MM.1S (cell line): ENCODE measurements at regions not wholly inside any gene's neighbourhood (a gene's known extent, or its start where the extent isn't known, plus 50 kb on each side); places are given as distances from the start of the nearest gene placed in this dataset.

Experiments used
- DNase-seq: peaks from one replicate; pipeline ENCODE4 v3.0.0-alpha.2; 2015
- H2AFZ ChIP-seq: fragments of 300-600 bp; sonication (generic); 2 replicates; pipeline ENCODE4 v1.6.0; 2016; ENCODE audit warnings: antibody characterized with exemption, low read length
- H3F3A ChIP-seq: fragments of 300-600 bp; sonication (generic); 2 replicates; pipeline ENCODE4 v1.6.1; 2016; ENCODE audit warnings: mild to moderate bottlenecking, antibody characterized with exemption, low read length, moderate library complexity, mixed read lengths; ENCODE audit not compliant: insufficient read depth
- H3K27ac ChIP-seq: fragments of 300-600 bp; sonication (generic); 2 replicates; pipeline ENCODE4 v1.5.1; 2016; ENCODE audit warnings: mild to moderate bottlenecking, low read length
- H3K27me3 ChIP-seq: fragments of 300-600 bp; sonication (generic); replicated peaks from 2 replicates; pipeline ENCODE4 v1.6.0; 2016; ENCODE audit warnings: low read length; ENCODE audit not compliant: insufficient read depth
- H3K36me3 ChIP-seq: fragments of 300-600 bp; sonication (generic); replicated peaks from 2 replicates; pipeline ENCODE4 v1.6.1; 2016; ENCODE audit warnings: mild to moderate bottlenecking, low read length, mixed read lengths; ENCODE audit not compliant: insufficient read depth
- H3K4me1 ChIP-seq: fragments of 300-600 bp; sonication (generic); 2 replicates; pipeline ENCODE4 v1.6.1; 2016; ENCODE audit warnings: low read length, mixed read lengths
- H3K4me2 ChIP-seq: fragments of 300-600 bp; sonication (generic); 2 replicates; pipeline ENCODE4 v1.6.0; 2016; ENCODE audit warnings: low read depth, low read length
- H3K4me3 ChIP-seq: fragments of 300-600 bp; sonication (generic); 2 replicates; pipeline ENCODE4 v1.5.1; 2016; ENCODE audit warnings: low read length, mixed read lengths
- H3K79me2 ChIP-seq: fragments of 300-600 bp; sonication (generic); 2 replicates; pipeline ENCODE4 v1.6.1; 2016; ENCODE audit warnings: mixed run types, low read length, mixed read lengths
- H3K9ac ChIP-seq: fragments of 300-600 bp; sonication (generic); 2 replicates; pipeline ENCODE4 v1.6.1; 2016; ENCODE audit warnings: low read length, mixed read lengths
- H3K9me2 ChIP-seq: fragments of 300-600 bp; sonication (generic); replicated peaks from 2 replicates; pipeline ENCODE4 v1.6.1; 2016; ENCODE audit warnings: mild to moderate bottlenecking, low read length, mixed read lengths; ENCODE audit not compliant: insufficient read depth
- H3K9me3 ChIP-seq: fragments of 300-600 bp; sonication (generic); replicated peaks from 2 replicates; pipeline ENCODE4 v1.6.1; 2016; ENCODE audit warnings: mild to moderate bottlenecking, low read length, mixed read lengths; ENCODE audit not compliant: insufficient read depth
- H4K20me1 ChIP-seq: fragments of 300-600 bp; sonication (generic); 2 replicates; pipeline ENCODE4 v1.6.1; 2016; ENCODE audit warnings: mild to moderate bottlenecking, low read length, moderate library complexity, mixed read lengths; ENCODE audit not compliant: insufficient read depth
- EZH2 ChIP-seq: fragments of 300-600 bp; sonication (generic); optimal IDR thresholded peaks from 2 replicates; pipeline ENCODE3; 2017; ENCODE audit warnings: low read depth, mild to moderate bottlenecking, antibody characterized with exemption, low read length, mixed read lengths
- EZH2phosphoT487 ChIP-seq: fragments of 300-600 bp; sonication (generic); IDR thresholded peaks from 2 replicates; pipeline ENCODE4 v1.6.1; 2018; ENCODE audit warnings: antibody characterized with exemption, low read length
- TF ChIP-seq, protein P1 (sequence below): fragments of 300-600 bp; sonication (generic); IDR thresholded peaks from 2 replicates; pipeline ENCODE4 v1.5.1; 2016; ENCODE audit warnings: antibody characterized with exemption, low read length, mixed read lengths

- Histone ChIP-seq H3K4me3 (no peak overlapping the region), H3K27ac (no peak overlapping the region), H3K36me3 (no peaks in the 10 kb centered on the region), H3K9me3 (no peaks in the 10 kb centered on the region), H3K4me2 (no peak overlapping the region), H3F3A (no peaks in the 10 kb centered on the region), H3K79me2 (no peaks in the 10 kb centered on the region), H2AFZ (no peak overlapping the region), H4K20me1 (no peaks in the 10 kb centered on the region), H3K27me3 (no peaks in the 10 kb centered on the region), H3K9me2 (no peaks in the 10 kb centered on the region), H3K9ac (no peak overlapping the region), H3K4me1 (no peaks in the 10 kb centered on the region)
- no peak for DNase-seq
- TF ChIP-seq EZH2: no peak
- TF ChIP-seq, protein P1, sequence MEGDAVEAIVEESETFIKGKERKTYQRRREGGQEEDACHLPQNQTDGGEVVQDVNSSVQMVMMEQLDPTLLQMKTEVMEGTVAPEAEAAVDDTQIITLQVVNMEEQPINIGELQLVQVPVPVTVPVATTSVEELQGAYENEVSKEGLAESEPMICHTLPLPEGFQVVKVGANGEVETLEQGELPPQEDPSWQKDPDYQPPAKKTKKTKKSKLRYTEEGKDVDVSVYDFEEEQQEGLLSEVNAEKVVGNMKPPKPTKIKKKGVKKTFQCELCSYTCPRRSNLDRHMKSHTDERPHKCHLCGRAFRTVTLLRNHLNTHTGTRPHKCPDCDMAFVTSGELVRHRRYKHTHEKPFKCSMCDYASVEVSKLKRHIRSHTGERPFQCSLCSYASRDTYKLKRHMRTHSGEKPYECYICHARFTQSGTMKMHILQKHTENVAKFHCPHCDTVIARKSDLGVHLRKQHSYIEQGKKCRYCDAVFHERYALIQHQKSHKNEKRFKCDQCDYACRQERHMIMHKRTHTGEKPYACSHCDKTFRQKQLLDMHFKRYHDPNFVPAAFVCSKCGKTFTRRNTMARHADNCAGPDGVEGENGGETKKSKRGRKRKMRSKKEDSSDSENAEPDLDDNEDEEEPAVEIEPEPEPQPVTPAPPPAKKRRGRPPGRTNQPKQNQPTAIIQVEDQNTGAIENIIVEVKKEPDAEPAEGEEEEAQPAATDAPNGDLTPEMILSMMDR: no peak
- TF ChIP-seq EZH2phosphoT487: no peak
Measured at GRCh38 chr21:28220680-28221079, 772.0 kb downstream of the LTN1 start.

- no peaks in the 10 kb centered on the region for H3K27me3 ChIP-seq
- H3K9ac ChIP-seq: no peak overlapping the region
- no peak for DNase-seq
- no peak overlapping the region for H2AFZ ChIP-seq
- no peak overlapping the region for H3K27ac ChIP-seq
- TF ChIP-seq EZH2phosphoT487 (no peak), EZH2 (no peak)
- TF ChIP-seq, protein P1: no peak
- H3K79me2 ChIP-seq: no peaks in the 10 kb centered on the region
- no peak overlapping the region for H3K4me3 ChIP-seq
- H3F3A ChIP-seq: no peaks in the 10 kb centered on the region
- H4K20me1 ChIP-seq: no peaks in the 10 kb centered on the region
- no peak overlapping the region for H3K4me2 ChIP-seq
- no peaks in the 10 kb centered on the region for H3K9me2 ChIP-seq
- no peaks in the 10 kb centered on the region for H3K36me3 ChIP-seq
- H3K4me1 ChIP-seq: no peaks in the 10 kb centered on the region
- no peaks in the 10 kb centered on the region for H3K9me3 ChIP-seq
Measured at GRCh38 chr21:28216976-28217523, 775.6 kb downstream of the LTN1 start.

DNA sequence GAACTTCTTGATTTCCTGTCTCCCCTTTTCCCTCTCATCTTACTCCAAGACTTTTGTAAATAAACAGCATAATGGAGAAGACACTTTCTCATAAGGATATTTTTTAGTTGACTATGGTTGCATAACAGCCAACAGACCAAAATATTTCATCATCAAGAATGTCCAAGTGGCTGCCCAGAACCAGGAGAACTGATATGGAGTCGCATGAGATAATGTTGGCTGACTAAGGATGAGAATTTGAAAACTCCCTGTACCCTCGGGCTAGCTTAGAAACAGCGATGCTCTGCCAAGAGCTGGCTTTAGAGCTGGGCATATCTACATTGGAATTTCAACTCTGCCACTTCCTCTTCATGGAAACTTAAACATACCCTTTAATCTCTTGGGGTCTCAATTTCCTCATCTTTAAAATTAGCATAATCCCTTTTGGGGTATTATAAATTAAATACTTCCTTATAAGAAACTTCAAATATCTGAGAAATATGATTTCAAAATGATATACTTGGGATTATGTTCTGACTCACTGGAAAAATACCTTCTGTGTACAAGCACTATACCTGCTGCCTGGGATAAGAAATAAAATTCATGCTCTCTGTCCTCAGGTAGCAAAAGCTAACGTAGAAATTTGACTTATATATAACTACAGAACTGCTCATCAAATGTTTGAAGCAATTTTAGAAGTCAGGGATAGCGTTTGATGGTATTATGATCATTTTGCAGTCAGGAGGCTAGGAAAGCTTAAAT, 777.3 kb downstream of the LTN1 start:
- no peak for DNase-seq
- no peak overlapping the region for H3K4me3 ChIP-seq
- H3K9me2 ChIP-seq: no peaks in the 10 kb centered on the region; the same call in 1 of the 2 replicates

More for the DNA sequence above, 777.3 kb downstream of the LTN1 start:
- Histone ChIP-seq H2AFZ (no peak overlapping the region), H3K27me3 (no peaks in the 10 kb centered on the region), H4K20me1 (no peaks in the 10 kb centered on the region), H3F3A (no peaks in the 10 kb centered on the region), H3K36me3 (no peaks in the 10 kb centered on the region), H3K4me1 (no peaks in the 10 kb centered on the region), H3K79me2 (no peaks in the 10 kb centered on the region), H3K4me2 (no peak overlapping the region), H3K9me3 (no peaks in the 10 kb centered on the region), H3K27ac (no peak overlapping the region), H3K9ac (no peak overlapping the region)
- TF ChIP-seq EZH2phosphoT487: no peak
- TF ChIP-seq, protein P1: no peak
- no peak for TF ChIP-seq EZH2
